ENCODE measurements at regions not wholly inside any gene's neighbourhood (a gene's known extent, or its start where the extent isn't known, plus 50 kb on each side); places are given as distances from the start of the nearest gene placed in this dataset.

DNA sequence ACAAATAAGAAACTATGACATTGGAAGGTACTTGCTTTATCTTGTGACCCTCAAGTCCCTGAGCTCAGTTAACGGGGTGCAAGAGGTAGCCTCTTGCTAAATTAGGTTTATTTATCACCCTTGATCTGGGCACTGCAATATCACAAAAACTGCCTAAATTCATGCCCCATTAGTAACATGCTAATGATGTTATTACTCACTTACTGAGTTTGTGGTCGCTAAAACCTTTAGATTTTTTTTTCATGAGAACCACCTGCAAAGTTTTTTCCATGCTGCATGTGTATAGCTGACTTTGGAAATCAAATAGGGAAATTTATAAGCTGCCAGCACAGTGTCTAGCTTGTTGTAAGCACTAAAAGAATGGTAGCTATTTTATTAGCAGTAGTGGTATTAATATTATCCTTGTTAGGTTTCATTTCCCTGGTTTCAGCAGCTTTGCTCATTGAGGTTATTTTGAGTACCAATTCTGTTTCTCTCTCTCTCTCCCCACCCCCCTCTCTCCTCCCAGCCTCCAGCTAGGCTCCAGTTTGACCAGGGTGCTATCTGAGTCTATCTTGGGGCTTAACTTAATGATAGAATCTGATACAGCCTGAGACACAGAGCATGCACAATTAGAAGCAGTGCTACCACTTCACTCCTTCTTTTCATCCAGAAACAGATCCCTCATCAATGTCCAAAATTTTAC is 88.7 kb upstream of the ATP8B1 start:
- TF ChIP-seq CTCF (IDR thresholded peaks at IDR 0.05; ENCODE audit: low read depth, low read length, missing input control) (no peak), EGR1 (IDR thresholded peaks at IDR 0.05; ENCODE audit: low read depth in 2 of 2) (no peak), TAF1 (conservative IDR thresholded peaks at IDR 0.05) (no peak), MAX (IDR thresholded peaks at IDR 0.05) (no peak), FOXA1 (IDR thresholded peaks at IDR 0.05) (no peak), RAD21 (IDR thresholded peaks at IDR 0.05) (no peak), GABPA (IDR thresholded peaks at IDR 0.05 in 1 of 2, conservative IDR thresholded peaks at IDR 0.05 in 1 of 2) (no peak), HNF4G (IDR thresholded peaks at IDR 0.05) (no peak)

All from liver (tissue), 3 donors.